ENCODE measurements at regions not wholly inside any gene's neighbourhood (a gene's known extent, or its start where the extent isn't known, plus 50 kb on each side); places are given as distances from the start of the nearest gene placed in this dataset.

GRCh38 chr11:92276773-92277172 is 52.2 kb downstream of the FAT3 start:
- no peak for DNase-seq (ENCODE audit: low read depth)

- no peak for DNase-seq (ENCODE audit: low read depth)
Observed at GRCh38 chr11:92277871-92278270, 53.3 kb downstream of the FAT3 start.

GRCh38 chr11:92278791-92279433 is 54.3 kb downstream of the FAT3 start:
- no peak for DNase-seq (ENCODE audit: low read depth)

- DNase-seq (ENCODE audit: low read depth): no peak
Observed at GRCh38 chr11:92284107-92284506, 59.5 kb downstream of the FAT3 start.

GRCh38 chr11:92284558-92284957 is 59.9 kb downstream of the FAT3 start:
- no peak for DNase-seq (ENCODE audit: low read depth)

GRCh38 chr11:92285776-92286175 is 61.2 kb downstream of the FAT3 start:
- DNase-seq (ENCODE audit: low read depth): no peak

- DNase-seq (ENCODE audit: low read depth): no peak
Observed at GRCh38 chr11:92286709-92287108, 62.1 kb downstream of the FAT3 start.

GRCh38 chr11:92295175-92296137 is 70.8 kb downstream of the FAT3 start:
- DNase-seq (ENCODE audit: low read depth): no peak

- DNase-seq (ENCODE audit: low read depth): no peak
Observed at GRCh38 chr11:92296138-92296515, 71.5 kb downstream of the FAT3 start.

GRCh38 chr11:92297567-92298553 is 73.2 kb downstream of the FAT3 start:
- DNase-seq (ENCODE audit: low read depth): no peak

GRCh38 chr11:92300876-92301275 is 76.3 kb downstream of the FAT3 start:
- DNase-seq (ENCODE audit: low read depth): no peak

GRCh38 chr11:92302770-92303169 is 78.2 kb downstream of the FAT3 start:
- no peak for DNase-seq (ENCODE audit: low read depth)

GRCh38 chr11:92304271-92304670 is 79.7 kb downstream of the FAT3 start:
- no peak for DNase-seq (ENCODE audit: low read depth)

GRCh38 chr11:92306966-92307510 is 82.4 kb downstream of the FAT3 start:
- no peak for DNase-seq (ENCODE audit: low read depth)

- DNase-seq (ENCODE audit: low read depth): no peak
Observed at GRCh38 chr11:92308366-92308765, 83.7 kb downstream of the FAT3 start.

GRCh38 chr11:92311616-92312449 is 87.2 kb downstream of the FAT3 start:
- DNase-seq (ENCODE audit: low read depth): no peak

- DNase-seq (ENCODE audit: low read depth): no peak
Observed at GRCh38 chr11:92313784-92314183, 89.2 kb downstream of the FAT3 start.

- DNase-seq (ENCODE audit: low read depth): no peak
Observed at GRCh38 chr11:92314499-92314898, 89.9 kb downstream of the FAT3 start.

- no peak for DNase-seq (ENCODE audit: low read depth)
Observed at GRCh38 chr11:92316106-92316809, 91.6 kb downstream of the FAT3 start.

GRCh38 chr11:92317222-92317621 is 92.6 kb downstream of the FAT3 start:
- no peak for DNase-seq (ENCODE audit: low read depth)
